ENCODE measurements at regions not wholly inside any gene's neighbourhood (a gene's known extent, or its start where the extent isn't known, plus 50 kb on each side); places are given as distances from the start of the nearest gene placed in this dataset.

- no peaks in the 10 kb centered on the region for H4K20me1 ChIP-seq (ENCODE audit: insufficient read depth, low read depth, low read length)
- peaks cover 14% of the 10 kb centered on the region for H3K9me3 ChIP-seq (ENCODE audit: low read length)
- no peak overlapping the region for H3K4me2 ChIP-seq (ENCODE audit: low read depth, low read length, poor library complexity, severe bottlenecking)
- H3K9me2 ChIP-seq (replicated peaks; ENCODE audit: insufficient read depth, low read length) = no peaks in the 10 kb centered on the region
- no peak for DNase-seq
- no peaks in the 10 kb centered on the region for H3K27me3 ChIP-seq (ENCODE audit: low read length)
- no peak overlapping the region for H3K27ac ChIP-seq (ENCODE audit: low read length)
- H2AFZ ChIP-seq (ENCODE audit: low read length) = no peak overlapping the region
- H3K4me3 ChIP-seq (ENCODE audit: low read length) = no peak overlapping the region
- H3K79me2 ChIP-seq (ENCODE audit: low read length) = no peaks in the 10 kb centered on the region
- no peaks in the 10 kb centered on the region for H3K4me1 ChIP-seq (ENCODE audit: low read length)
- no peak overlapping the region for H3K9ac ChIP-seq (ENCODE audit: low read length)
- H3K36me3 ChIP-seq (ENCODE audit: insufficient read depth, low read length) = no peaks in the 10 kb centered on the region
Measured at GRCh38 chr5:29543501-29543900, 1650.0 kb upstream of the CDH6 start.

GRCh38 chr5:29524227-29524626 is 1669.3 kb upstream of the CDH6 start:
- Histone ChIP-seq H3K9me3 (ENCODE audit: low read length) (peaks cover 22% of the 10 kb centered on the region), H3K36me3 (ENCODE audit: insufficient read depth, low read length) (no peaks in the 10 kb centered on the region)

GRCh38 chr5:29518176-29518575 is 1675.3 kb upstream of the CDH6 start:
- Histone ChIP-seq H2AFZ (ENCODE audit: low read length) (no peak overlapping the region), H3K27me3 (ENCODE audit: low read length) (no peaks in the 10 kb centered on the region)

More at GRCh38 chr5:29524227-29524626, 1669.3 kb upstream of the CDH6 start:
- Histone ChIP-seq H3K4me3 (ENCODE audit: low read length) (no peak overlapping the region), H4K20me1 (ENCODE audit: insufficient read depth, low read depth, low read length) (no peaks in the 10 kb centered on the region), H2AFZ (ENCODE audit: low read length) (no peak overlapping the region), H3K27me3 (ENCODE audit: low read length) (no peaks in the 10 kb centered on the region), H3K27ac (ENCODE audit: low read length) (no peak overlapping the region), H3K4me2 (ENCODE audit: low read depth, low read length, poor library complexity, severe bottlenecking) (no peak overlapping the region), H3K4me1 (ENCODE audit: low read length) (no peaks in the 10 kb centered on the region), H3K79me2 (ENCODE audit: low read length) (no peaks in the 10 kb centered on the region), H3K9me2 (replicated peaks; ENCODE audit: insufficient read depth, low read length) (no peaks in the 10 kb centered on the region), H3K9ac (ENCODE audit: low read length) (no peak overlapping the region)
- DNase-seq = no peak

GRCh38 chr5:29516224-29516623 is 1677.3 kb upstream of the CDH6 start:
- Histone ChIP-seq H3K4me3 (ENCODE audit: low read length) (no peak overlapping the region), H3K4me2 (ENCODE audit: low read depth, low read length, poor library complexity, severe bottlenecking) (no peak overlapping the region), H3K79me2 (ENCODE audit: low read length) (no peaks in the 10 kb centered on the region), H3K36me3 (ENCODE audit: insufficient read depth, low read length) (no peaks in the 10 kb centered on the region), H2AFZ (ENCODE audit: low read length) (no peak overlapping the region), H4K20me1 (ENCODE audit: insufficient read depth, low read depth, low read length) (no peaks in the 10 kb centered on the region), H3K27me3 (ENCODE audit: low read length) (no peaks in the 10 kb centered on the region), H3K9me3 (ENCODE audit: low read length) (peaks cover 31% of the 10 kb centered on the region), H3K9me2 (replicated peaks; ENCODE audit: insufficient read depth, low read length) (no peaks in the 10 kb centered on the region), H3K4me1 (ENCODE audit: low read length) (no peaks in the 10 kb centered on the region), H3K9ac (ENCODE audit: low read length) (no peak overlapping the region), H3K27ac (ENCODE audit: low read length) (no peak overlapping the region)
- DNase-seq = no peak

More at GRCh38 chr5:29518176-29518575, 1675.3 kb upstream of the CDH6 start:
- Histone ChIP-seq H3K36me3 (ENCODE audit: insufficient read depth, low read length) (no peaks in the 10 kb centered on the region), H3K9me2 (replicated peaks; ENCODE audit: insufficient read depth, low read length) (no peaks in the 10 kb centered on the region), H4K20me1 (ENCODE audit: insufficient read depth, low read depth, low read length) (no peaks in the 10 kb centered on the region), H3K27ac (ENCODE audit: low read length) (no peak overlapping the region), H3K4me2 (ENCODE audit: low read depth, low read length, poor library complexity, severe bottlenecking) (no peak overlapping the region), H3K4me1 (ENCODE audit: low read length) (no peaks in the 10 kb centered on the region), H3K9ac (ENCODE audit: low read length) (no peak overlapping the region), H3K79me2 (ENCODE audit: low read length) (no peaks in the 10 kb centered on the region), H3K4me3 (ENCODE audit: low read length) (no peak overlapping the region), H3K9me3 (ENCODE audit: low read length) (peaks cover 31% of the 10 kb centered on the region)
- no peak for DNase-seq

GRCh38 chr5:29508131-29508530 is 1685.4 kb upstream of the CDH6 start:
- Histone ChIP-seq H3K4me3 (ENCODE audit: low read length) (no peak overlapping the region), H3K9me2 (replicated peaks; ENCODE audit: insufficient read depth, low read length) (no peaks in the 10 kb centered on the region), H3K9ac (ENCODE audit: low read length) (no peak overlapping the region), H3K27ac (ENCODE audit: low read length) (no peak overlapping the region), H3K79me2 (ENCODE audit: low read length) (no peaks in the 10 kb centered on the region), H3K4me2 (ENCODE audit: low read depth, low read length, poor library complexity, severe bottlenecking) (no peak overlapping the region), H3K27me3 (ENCODE audit: low read length) (no peaks in the 10 kb centered on the region), H4K20me1 (ENCODE audit: insufficient read depth, low read depth, low read length) (no peaks in the 10 kb centered on the region), H3K36me3 (ENCODE audit: insufficient read depth, low read length) (no peaks in the 10 kb centered on the region), H3K4me1 (ENCODE audit: low read length) (no peaks in the 10 kb centered on the region), H2AFZ (ENCODE audit: low read length) (no peak overlapping the region), H3K9me3 (ENCODE audit: low read length) (peaks cover 4% of the 10 kb centered on the region)
- no peak for DNase-seq

GRCh38 chr5:29504411-29504810 is 1689.1 kb upstream of the CDH6 start:
- Histone ChIP-seq H3K79me2 (ENCODE audit: low read length) (no peaks in the 10 kb centered on the region), H3K27ac (ENCODE audit: low read length) (no peak overlapping the region), H3K9ac (ENCODE audit: low read length) (no peak overlapping the region), H3K4me3 (ENCODE audit: low read length) (no peak overlapping the region), H3K36me3 (ENCODE audit: insufficient read depth, low read length) (no peaks in the 10 kb centered on the region), H4K20me1 (ENCODE audit: insufficient read depth, low read depth, low read length) (no peaks in the 10 kb centered on the region), H3K9me2 (replicated peaks; ENCODE audit: insufficient read depth, low read length) (no peaks in the 10 kb centered on the region), H2AFZ (ENCODE audit: low read length) (no peak overlapping the region), H3K4me2 (ENCODE audit: low read depth, low read length, poor library complexity, severe bottlenecking) (no peak overlapping the region), H3K9me3 (ENCODE audit: low read length) (peaks cover 5% of the 10 kb centered on the region; the same call in 1 of the 2 replicates), H3K4me1 (ENCODE audit: low read length) (no peaks in the 10 kb centered on the region), H3K27me3 (ENCODE audit: low read length) (no peaks in the 10 kb centered on the region)
- no peak for DNase-seq

GRCh38 chr5:29498860-29499259 is 1694.6 kb upstream of the CDH6 start:
- no peaks in the 10 kb centered on the region for H4K20me1 ChIP-seq (ENCODE audit: insufficient read depth, low read depth, low read length)
- no peaks in the 10 kb centered on the region for H3K79me2 ChIP-seq (ENCODE audit: low read length)
- H3K4me1 ChIP-seq (ENCODE audit: low read length) = no peaks in the 10 kb centered on the region
- peaks cover 34% of the 10 kb centered on the region for H3K9me3 ChIP-seq (ENCODE audit: low read length)
- H3K4me2 ChIP-seq (ENCODE audit: low read depth, low read length, poor library complexity, severe bottlenecking) = no peak overlapping the region
- H3K9ac ChIP-seq (ENCODE audit: low read length) = no peak overlapping the region
- no peaks in the 10 kb centered on the region for H3K9me2 ChIP-seq (replicated peaks; ENCODE audit: insufficient read depth, low read length)
- no peak for DNase-seq
- no peak overlapping the region for H2AFZ ChIP-seq (ENCODE audit: low read length)
- H3K27ac ChIP-seq (ENCODE audit: low read length) = no peak overlapping the region
- H3K36me3 ChIP-seq (ENCODE audit: insufficient read depth, low read length) = no peaks in the 10 kb centered on the region
- H3K4me3 ChIP-seq (ENCODE audit: low read length) = no peak overlapping the region
- H3K27me3 ChIP-seq (ENCODE audit: low read length) = no peaks in the 10 kb centered on the region

GRCh38 chr5:29498412-29498811 is 1695.1 kb upstream of the CDH6 start:
- DNase-seq = no peak
- Histone ChIP-seq H3K79me2 (ENCODE audit: low read length) (no peaks in the 10 kb centered on the region), H3K4me3 (ENCODE audit: low read length) (no peak overlapping the region), H3K9me2 (replicated peaks; ENCODE audit: insufficient read depth, low read length) (no peaks in the 10 kb centered on the region), H3K9ac (ENCODE audit: low read length) (no peak overlapping the region), H3K9me3 (ENCODE audit: low read length) (peaks cover 34% of the 10 kb centered on the region), H3K36me3 (ENCODE audit: insufficient read depth, low read length) (no peaks in the 10 kb centered on the region), H3K27ac (ENCODE audit: low read length) (no peak overlapping the region), H3K4me1 (ENCODE audit: low read length) (no peaks in the 10 kb centered on the region), H3K4me2 (ENCODE audit: low read depth, low read length, poor library complexity, severe bottlenecking) (no peak overlapping the region), H2AFZ (ENCODE audit: low read length) (no peak overlapping the region), H3K27me3 (ENCODE audit: low read length) (no peaks in the 10 kb centered on the region), H4K20me1 (ENCODE audit: insufficient read depth, low read depth, low read length) (no peaks in the 10 kb centered on the region)

- no peaks in the 10 kb centered on the region for H4K20me1 ChIP-seq (ENCODE audit: insufficient read depth, low read depth, low read length)
- H3K4me1 ChIP-seq (ENCODE audit: low read length) = no peaks in the 10 kb centered on the region
- H2AFZ ChIP-seq (ENCODE audit: low read length) = no peak overlapping the region
- H3K9me2 ChIP-seq (replicated peaks; ENCODE audit: insufficient read depth, low read length) = no peaks in the 10 kb centered on the region
- no peak for DNase-seq
- H3K27ac ChIP-seq (ENCODE audit: low read length) = no peak overlapping the region
- H3K4me2 ChIP-seq (ENCODE audit: low read depth, low read length, poor library complexity, severe bottlenecking) = no peak overlapping the region
- no peaks in the 10 kb centered on the region for H3K36me3 ChIP-seq (ENCODE audit: insufficient read depth, low read length)
- no peaks in the 10 kb centered on the region for H3K27me3 ChIP-seq (ENCODE audit: low read length)
- no peaks in the 10 kb centered on the region for H3K79me2 ChIP-seq (ENCODE audit: low read length)
- peaks cover 11% of the 10 kb centered on the region for H3K9me3 ChIP-seq (ENCODE audit: low read length)
- H3K4me3 ChIP-seq (ENCODE audit: low read length) = no peak overlapping the region
- no peak overlapping the region for H3K9ac ChIP-seq (ENCODE audit: low read length)
Measured at GRCh38 chr5:29485333-29485732, 1708.2 kb upstream of the CDH6 start.

Measured in Karpas-422 (cell line).